IMR-90 (cell line): ENCODE measurements at regions not wholly inside any gene's neighbourhood (a gene's known extent, or its start where the extent isn't known, plus 50 kb on each side); places are given as distances from the start of the nearest gene placed in this dataset.

Source experiments
- ATAC-seq: fragments of 200-7000 bp; cut with Tn5 transposase; 2 replicates; pipeline ENCODE4 v1.9.1; 2020; ENCODE audit warnings: low read depth, mild to moderate bottlenecking, moderate library complexity
- BruUV-seq: library from RNA; stranded (reverse); fragments of 400-500 nt; replicated peaks from 2 replicates; lab custom pipeline; 2021; lab: Mats Ljungman, UMichigan
- CTCF ChIA-PET: fragments of 300-600 bp; formaldehyde crosslinking; extraction: SDS; loops from one replicate; lab custom pipeline; 2021; ENCODE audit warnings: antibody characterized with exemption; lab: Yijun Ruan, JAX
- POLR2A ChIA-PET: fragments of 300-600 bp; sonication (Branson Sonifier 250); formaldehyde crosslinking; loops from one replicate; lab custom pipeline; 2022; ENCODE audit warnings: antibody characterized with exemption; ENCODE audit not compliant: unreplicated experiment; lab: Charles Lee
- DNase-seq: peaks from one replicate; pipeline ENCODE4 v3.0.0; 2013
- H2AFZ ChIP-seq: replicated peaks from 2 replicates; pipeline ENCODE3; 2013; ENCODE audit warnings: low read length, mild to moderate bottlenecking; ENCODE audit not compliant: poor library complexity
- H2AK5ac ChIP-seq: 2 replicates; pipeline ENCODE4 v1.6.1; 2013; ENCODE audit warnings: low read depth, low read length, inconsistent platforms
- H2AK9ac ChIP-seq: replicated peaks from 2 replicates; pipeline ENCODE3; 2013; ENCODE audit warnings: mild to moderate bottlenecking, low read depth, low read length, moderate library complexity; ENCODE audit not compliant: poor library complexity
- H2BK120ac ChIP-seq: 2 replicates; pipeline ENCODE4 v1.6.1; 2013; ENCODE audit warnings: low read depth, low read length, inconsistent platforms
- H2BK15ac ChIP-seq: 3 replicates; pipeline ENCODE4 v1.6.1; 2013; ENCODE audit warnings: low read depth, low read length, inconsistent platforms
- H2BK20ac ChIP-seq: 2 replicates; pipeline ENCODE4 v1.6.1; 2013; ENCODE audit warnings: low read depth, mild to moderate bottlenecking, inconsistent platforms, low read length, moderate library complexity
- H2BK5ac ChIP-seq: 2 replicates; pipeline ENCODE4 v1.6.1; 2013; ENCODE audit warnings: mild to moderate bottlenecking, low read depth, low read length, inconsistent platforms; ENCODE audit not compliant: poor library complexity, severe bottlenecking
- H3K14ac ChIP-seq: replicated peaks from 2 replicates; pipeline ENCODE4 v1.6.1; 2013; ENCODE audit warnings: low read depth, low read length, inconsistent platforms
- H3K18ac ChIP-seq: 2 replicates; pipeline ENCODE4 v1.6.1; 2013; ENCODE audit warnings: low read depth, low read length, control low read depth
- H3K23ac ChIP-seq: 2 replicates; pipeline ENCODE4 v1.6.1; 2013; ENCODE audit warnings: low read depth, low read length, inconsistent platforms
- H3K27ac ChIP-seq: 2 replicates; pipeline ENCODE4 v1.5.1; 2013; ENCODE audit warnings: mild to moderate bottlenecking, control low read depth, low read length; ENCODE audit not compliant: insufficient read depth
- H3K27me3 ChIP-seq: 2 replicates; pipeline ENCODE4 v1.6.1; 2013; ENCODE audit warnings: low read length; ENCODE audit not compliant: control insufficient read depth, insufficient read depth
- H3K36me3 ChIP-seq: 2 replicates; pipeline ENCODE4 v1.6.1; 2013; ENCODE audit warnings: low read length, mixed read lengths; ENCODE audit not compliant: control insufficient read depth, insufficient read depth
- H3K4ac ChIP-seq: 2 replicates; pipeline ENCODE4 v1.6.1; 2013; ENCODE audit warnings: low read depth, low read length, inconsistent platforms
- H3K4me1 ChIP-seq: 2 replicates; pipeline ENCODE4 v1.6.1; 2013; ENCODE audit warnings: low read length, mixed read lengths; ENCODE audit not compliant: control insufficient read depth, insufficient read depth
- H3K4me2 ChIP-seq: 2 replicates; pipeline ENCODE4 v1.6.1; 2013; ENCODE audit warnings: low read depth, mild to moderate bottlenecking, control low read depth, low read length, moderate library complexity
- H3K4me3 ChIP-seq: 2 replicates; pipeline ENCODE4 v1.5.1; 2013; ENCODE audit warnings: low read depth, mild to moderate bottlenecking, control low read depth, low read length, moderate library complexity; ENCODE audit not compliant: insufficient read depth
- H3K56ac ChIP-seq: 2 replicates; pipeline ENCODE4 v1.6.1; 2013; ENCODE audit warnings: low read length, inconsistent platforms; ENCODE audit not compliant: insufficient read depth; ENCODE audit errors: extremely low read depth
- H3K79me1 ChIP-seq, 2 experiments: 2 replicates each; pipeline ENCODE4 v1.6.1; 2013; ENCODE audit warnings: low read length in 2 of 2, inconsistent platforms in 1 of 2, low read depth in 1 of 2
- H3K9ac ChIP-seq: 2 replicates; pipeline ENCODE4 v1.6.1; 2013; ENCODE audit warnings: low read depth, low read length, control low read depth
- H3K9me1 ChIP-seq: 2 replicates; pipeline ENCODE4 v1.6.1; 2013; ENCODE audit warnings: low read length, inconsistent platforms; ENCODE audit not compliant: insufficient read depth
- H3K9me3 ChIP-seq: 2 replicates; pipeline ENCODE4 v1.6.1; 2013; ENCODE audit warnings: low read length; ENCODE audit not compliant: control insufficient read depth, insufficient read depth
- H4K20me1 ChIP-seq: 2 replicates; pipeline ENCODE4 v1.6.1; 2013; ENCODE audit warnings: low read length, inconsistent platforms; ENCODE audit not compliant: insufficient read depth
- H4K5ac ChIP-seq: 2 replicates; pipeline ENCODE4 v1.6.1; 2013; ENCODE audit warnings: mild to moderate bottlenecking, low read depth, low read length, control low read depth
- H4K8ac ChIP-seq, 2 experiments: 2 replicates each; pipeline ENCODE4 v1.6.1; 2013; ENCODE audit warnings: low read depth in 2 of 2, low read length in 2 of 2, control low read depth in 1 of 2, inconsistent platforms in 1 of 2
- H4K91ac ChIP-seq: 2 replicates; pipeline ENCODE4 v1.6.1; 2013; ENCODE audit warnings: low read depth, low read length, inconsistent platforms; ENCODE audit not compliant: insufficient read depth
- CHD1 ChIP-seq: IDR thresholded peaks from 2 replicates; pipeline ENCODE4 v1.6.1; 2012; ENCODE audit warnings: low read depth, low read length, improper control_type of control experiment
- MXI1 ChIP-seq: IDR thresholded peaks from 2 replicates; pipeline ENCODE4 v1.6.1; 2012; ENCODE audit warnings: low read depth, mild to moderate bottlenecking, low read length, moderate library complexity, borderline replicate concordance
- RCOR1 ChIP-seq: IDR thresholded peaks from 2 replicates; pipeline ENCODE4 v1.6.1; 2012; ENCODE audit warnings: mild to moderate bottlenecking, low read length, improper control_type of control experiment; ENCODE audit not compliant: insufficient replicate concordance
- USF2 ChIP-seq: fragments of 150-350 bp; IDR thresholded peaks from 2 replicates; pipeline ENCODE4 v1.6.1; 2017; ENCODE audit warnings: mild to moderate bottlenecking, antibody characterized with exemption, low read length, low read depth
- WGBS, 2 experiments: methylation state at CpG; one replicate each; pipeline versions ENCODE4 v1.1.5 to v1.1.7; 2013; ENCODE audit warnings: missing lambda C conversion rate in 2 of 2; ENCODE audit not compliant: insufficient read length in 1 of 2; ENCODE audit errors: extremely low coverage in 2 of 2; 5-methylcytosine and 5-hydroxymethylcytosine counted together
- dilution Hi-C: fragments of 300-500 bp; cut with HindIII; formaldehyde crosslinking; loops from one replicate; pipeline ENCODE4 v1.14.3; 2018; ENCODE audit warnings: low sequenced_read_pairs; ENCODE audit not compliant: unreplicated experiment
- in situ Hi-C: fragments of 300-500 bp; cut with MboI; formaldehyde crosslinking; loops from 3 replicates; pipeline ENCODE4 v1.14.3; 2019; ENCODE audit warnings: low sequenced_read_pairs, inconsistent platforms, mixed read lengths
- intact Hi-C: fragments of 100-400 bp; cut with micrococcal nuclease; formaldehyde crosslinking; loops from 2 replicates; pipeline ENCODE4 v1.10.0; 2022

DNA sequence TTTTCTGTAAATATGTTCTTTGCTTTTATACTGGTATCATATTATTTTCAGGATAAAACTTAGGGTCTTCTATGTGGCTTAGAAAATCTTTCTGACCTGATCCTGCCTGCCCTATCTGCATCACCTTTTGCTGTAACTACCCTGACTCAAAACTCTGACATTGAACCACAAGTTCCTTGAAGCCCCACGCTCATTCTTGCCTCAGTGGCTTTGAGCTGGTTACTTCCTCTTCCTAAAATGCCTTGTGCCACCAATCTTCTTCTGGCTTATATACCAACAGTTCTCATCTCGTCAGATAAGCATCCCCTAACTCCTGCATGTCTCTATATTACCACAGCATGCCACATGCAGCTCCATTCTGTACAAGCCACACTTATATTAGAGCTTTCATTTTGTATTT, 84.5 kb upstream of the LRRC7 start:
- no peak overlapping the region for H3K4ac ChIP-seq
- no peak overlapping the region for H2AK5ac ChIP-seq
- H3K23ac ChIP-seq = no peak overlapping the region
- no TSS peak for BruUV-seq
- H4K5ac ChIP-seq = no peak overlapping the region
- WGBS, 2 experiments = 80% methylated on average over 1 of the region's 2 CpGs; no CpG with 5 or more reads in 1 of the 2 experiments
- no peak overlapping the region for H3K14ac ChIP-seq
- H3K56ac ChIP-seq = no peak overlapping the region
- H4K91ac ChIP-seq = no peak overlapping the region
- POLR2A ChIA-PET = no interaction called here
- no peak overlapping the region for H2BK20ac ChIP-seq
- H2BK120ac ChIP-seq = no peak overlapping the region
- no peaks in the 10 kb centered on the region for H3K9me3 ChIP-seq
- no peaks in the 10 kb centered on the region for H3K9me1 ChIP-seq
- no peaks in the 10 kb centered on the region for H3K36me3 ChIP-seq
- H3K27me3 ChIP-seq = no peaks in the 10 kb centered on the region
- CTCF ChIA-PET = no interaction called here
- H3K9ac ChIP-seq = no peak overlapping the region
- no peak overlapping the region for H4K8ac ChIP-seq
- in situ Hi-C loops = no loop called here
- no peak overlapping the region for H2AK9ac ChIP-seq
- dilution Hi-C loops = no loop called here
- no peaks in the 10 kb centered on the region for H3K4me1 ChIP-seq
- H3K18ac ChIP-seq = no peak overlapping the region
- H3K79me1 ChIP-seq = no peaks in the 10 kb centered on the region
- no peak overlapping the region for H3K4me2 ChIP-seq
- no peak overlapping the region for H2BK5ac ChIP-seq
- DNase-seq (no peak), ATAC-seq (no peak)
- H4K20me1 ChIP-seq = no peaks in the 10 kb centered on the region
- no peak overlapping the region for H2BK15ac ChIP-seq
- intact Hi-C loops = no loop called here
- no peak overlapping the region for H3K27ac ChIP-seq
- TF ChIP-seq RCOR1 (no peak), USF2 (no peak), CHD1 (no peak), MXI1 (no peak)
- no peak overlapping the region for H3K4me3 ChIP-seq
- H2AFZ ChIP-seq = no peak overlapping the region
